Upper lobe of left lung (tissue), 6 donors: ENCODE measurements at regions not wholly inside any gene's neighbourhood (a gene's known extent, or its start where the extent isn't known, plus 50 kb on each side); places are given as distances from the start of the nearest gene placed in this dataset.

Experiments used
- ATAC-seq, 2 donors: fragments of 200-7000 bp; cut with Tn5 transposase; one replicate each; pipeline ENCODE4 v1.9.1; 2022; ENCODE audit warnings: mild to moderate bottlenecking in 2 of 2, moderate library complexity in 2 of 2; ENCODE audit not compliant: low FRiP score in 2 of 2
- DNase-seq, 2 donors: peaks; one replicate each; pipeline ENCODE4 v3.0.0-alpha.2; 2019 to 2020
- H3K27ac ChIP-seq, 4 donors: fragments of 200-600 bp; sonication (generic); one replicate each; pipeline ENCODE4 v1.5.1; 2016 to 2019
- H3K27me3 ChIP-seq, 4 donors: fragments of 200-600 bp; sonication (generic); one replicate each; pipeline ENCODE4 v1.5.1; 2017 to 2019
- H3K36me3 ChIP-seq, 4 donors: fragments of 200-600 bp; sonication (generic); one replicate each; pipeline ENCODE4 v1.5.1; 2016 to 2019
- H3K4me1 ChIP-seq, 4 donors: fragments of 200-600 bp; sonication (generic); one replicate each; pipeline ENCODE4 v1.5.1; 2018 to 2019
- H3K4me3 ChIP-seq, 4 donors: fragments of 200-600 bp; sonication (generic); one replicate each; pipeline ENCODE4 v1.5.1; 2017 to 2019; ENCODE audit warnings: mild to moderate bottlenecking in 2 of 4, moderate library complexity in 1 of 4
- H3K9me3 ChIP-seq, 4 donors: fragments of 200-600 bp; sonication (generic); one replicate each; pipeline ENCODE4 v1.5.1; 2018 to 2019
- CTCF ChIP-seq, 6 experiments: fragments of 450-650 bp in 4 of 6; fragments of 200-600 bp in 2 of 6; sonication (generic) in 2 of 6; IDR thresholded peaks; one replicate each; pipeline ENCODE4 v1.5.1; 2016 to 2019; ENCODE audit warnings: antibody characterized with exemption in 6 of 6
- EP300 ChIP-seq, 4 donors: sonication (generic); formaldehyde crosslinking; IDR thresholded peaks; one replicate each; pipeline ENCODE4 v1.5.1; 2017; ENCODE audit warnings: antibody characterized with exemption in 4 of 4, control low read depth in 2 of 4
- POLR2A ChIP-seq, 4 donors: fragments of 450-650 bp; IDR thresholded peaks; one replicate each; pipeline ENCODE4 v1.5.1; 2016 to 2017; ENCODE audit warnings: antibody characterized with exemption in 4 of 4, mild to moderate bottlenecking in 2 of 4
- POLR2AphosphoS5 ChIP-seq, 2 donors: sonication (generic); formaldehyde crosslinking; IDR thresholded peaks; one replicate each; pipeline ENCODE4 v1.5.1; 2017; ENCODE audit warnings: antibody characterized with exemption in 2 of 2
- WGBS, 2 donors: methylation state at CpG; one replicate each; pipeline ENCODE4 v1.1.5; 2017 to 2018; 5-methylcytosine and 5-hydroxymethylcytosine counted together
- donor health status: DM: no; HTN: no; CAD: no; lungs with moderate emphysema.
- donor health status: DM: no; HTN: yes; CAD: no; lungs with severe emphysema.

- ATAC-seq (no peak), DNase-seq (no peak)
- TF ChIP-seq POLR2A (IDR thresholded peaks at IDR 0.05), result no peak
- TF ChIP-seq EP300 (IDR thresholded peaks at IDR 0.05), result no peak
- TF ChIP-seq POLR2AphosphoS5 (IDR thresholded peaks at IDR 0.05), result no peak
- no peak for TF ChIP-seq CTCF (IDR thresholded peaks at IDR 0.05)
- 58 to 72% methylated on average over 2 of the region's 2 CpGs for WGBS, 2 donors
- H3K4me1 ChIP-seq, result peaks cover 0 to 6% (median 3%) of the 10 kb centered on the region in 4 donors
- no peak overlapping the region for H3K27ac ChIP-seq
- H3K36me3 ChIP-seq, result no peaks in the 10 kb centered on the region
- no peak overlapping the region for H3K4me3 ChIP-seq
- peaks cover 0 to 4% (median 0%) of the 10 kb centered on the region in 4 donors for H3K27me3 ChIP-seq
- no peaks in the 10 kb centered on the region for H3K9me3 ChIP-seq
These were observed 62.0 kb upstream of the PAX6 start for GRCh38 chr11:31873124-31873523.

GRCh38 chr11:31872076-31872443 lies 60.9 kb upstream of the PAX6 start:
- 81 to 86% methylated on average over 3 of the region's 3 CpGs for WGBS, 2 donors
- no peak overlapping the region for H3K27ac ChIP-seq
- H3K36me3 ChIP-seq, result no peaks in the 10 kb centered on the region
- H3K9me3 ChIP-seq, result no peaks in the 10 kb centered on the region
- H3K4me3 ChIP-seq, result no peak overlapping the region
- DNase-seq (no peak), ATAC-seq (no peak)
- no peak for TF ChIP-seq CTCF (IDR thresholded peaks at IDR 0.05)
- H3K4me1 ChIP-seq, result peaks cover 0 to 6% (median 3%) of the 10 kb centered on the region in 4 donors
- H3K27me3 ChIP-seq, result peaks cover 0 to 4% (median 0%) of the 10 kb centered on the region in 4 donors

- Histone ChIP-seq H3K4me1 (peaks cover 0 to 6% (median 3%) of the 10 kb centered on the region in 4 donors), H3K27ac (no peak overlapping the region), H3K36me3 (no peaks in the 10 kb centered on the region), H3K4me3 (no peak overlapping the region), H3K27me3 (peaks cover 0 to 4% (median 0%) of the 10 kb centered on the region in 4 donors), H3K9me3 (no peaks in the 10 kb centered on the region)
- 38 to 58% methylated on average over 6 to 10 of the region's 10 CpGs for WGBS, 2 donors
- no peak for ATAC-seq
- TF ChIP-seq POLR2A (IDR thresholded peaks at IDR 0.05) (no peak), POLR2AphosphoS5 (IDR thresholded peaks at IDR 0.05) (no peak), CTCF (IDR thresholded peaks at IDR 0.05) (peak in 1 of 6 experiments; percentile 0), EP300 (IDR thresholded peaks at IDR 0.05) (no peak)
- DNase-seq, result no peak
These were observed 60.4 kb upstream of the PAX6 start for GRCh38 chr11:31871310-31872075.

- H3K4me1 ChIP-seq, result peaks cover 0 to 6% (median 3%) of the 10 kb centered on the region in 4 donors
- no peak overlapping the region for H3K27ac ChIP-seq
- peaks cover 0 to 4% (median 0%) of the 10 kb centered on the region in 4 donors for H3K27me3 ChIP-seq
- peak; percentile 40 to 44 for DNase-seq
- H3K4me3 ChIP-seq, result no peak overlapping the region
- H3K9me3 ChIP-seq, result no peaks in the 10 kb centered on the region
- 15% methylated on average over 12 to 13 of the region's 13 CpGs for WGBS, 2 donors
- ATAC-seq, result peak in 1 of 2 donors; percentile 29
- TF ChIP-seq CTCF (IDR thresholded peaks at IDR 0.05), result peak in 5 of 6 experiments; percentile 24 to 67 (median 43)
- no peak for TF ChIP-seq EP300 (IDR thresholded peaks at IDR 0.05)
- no peaks in the 10 kb centered on the region for H3K36me3 ChIP-seq
These were observed 59.6 kb upstream of the PAX6 start for GRCh38 chr11:31870609-31871309.
